ENCODE measurements at regions not wholly inside any gene's neighbourhood (a gene's known extent, or its start where the extent isn't known, plus 50 kb on each side); places are given as distances from the start of the nearest gene placed in this dataset.
"Not testable (repeated sequence)": the region's sequence is repeated elsewhere in the genome, so short reads cannot be mapped to it uniquely, and the experiment has no call there.

DNA sequence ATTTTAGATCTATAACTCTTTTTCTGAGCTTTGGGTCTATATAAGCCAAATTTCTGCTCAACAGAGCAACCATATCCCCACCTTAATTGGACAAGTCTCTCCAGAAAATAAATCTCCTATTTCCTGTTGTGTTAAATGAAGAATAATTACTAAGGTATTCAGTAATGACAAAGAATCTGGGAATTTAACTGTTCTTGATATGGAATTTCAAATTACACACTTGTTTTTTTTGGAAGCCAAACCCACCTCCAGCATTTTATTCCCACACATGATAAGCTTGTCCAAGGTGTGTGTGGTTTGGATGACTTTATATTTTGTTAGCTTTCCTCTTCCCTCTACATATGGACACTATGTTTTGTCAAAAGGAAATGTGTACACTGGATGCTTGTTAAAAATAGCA, 1313.2 kb upstream of the CDH18 start:
- TF ChIP-seq FOS (IDR thresholded peaks at IDR 0.05; ENCODE audit: borderline replicate concordance, extremely low read depth, insufficient read length) = not testable (repeated sequence)
- TF ChIP-seq, protein P1, sequence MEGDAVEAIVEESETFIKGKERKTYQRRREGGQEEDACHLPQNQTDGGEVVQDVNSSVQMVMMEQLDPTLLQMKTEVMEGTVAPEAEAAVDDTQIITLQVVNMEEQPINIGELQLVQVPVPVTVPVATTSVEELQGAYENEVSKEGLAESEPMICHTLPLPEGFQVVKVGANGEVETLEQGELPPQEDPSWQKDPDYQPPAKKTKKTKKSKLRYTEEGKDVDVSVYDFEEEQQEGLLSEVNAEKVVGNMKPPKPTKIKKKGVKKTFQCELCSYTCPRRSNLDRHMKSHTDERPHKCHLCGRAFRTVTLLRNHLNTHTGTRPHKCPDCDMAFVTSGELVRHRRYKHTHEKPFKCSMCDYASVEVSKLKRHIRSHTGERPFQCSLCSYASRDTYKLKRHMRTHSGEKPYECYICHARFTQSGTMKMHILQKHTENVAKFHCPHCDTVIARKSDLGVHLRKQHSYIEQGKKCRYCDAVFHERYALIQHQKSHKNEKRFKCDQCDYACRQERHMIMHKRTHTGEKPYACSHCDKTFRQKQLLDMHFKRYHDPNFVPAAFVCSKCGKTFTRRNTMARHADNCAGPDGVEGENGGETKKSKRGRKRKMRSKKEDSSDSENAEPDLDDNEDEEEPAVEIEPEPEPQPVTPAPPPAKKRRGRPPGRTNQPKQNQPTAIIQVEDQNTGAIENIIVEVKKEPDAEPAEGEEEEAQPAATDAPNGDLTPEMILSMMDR (IDR thresholded peaks at IDR 0.05 in 2 of 3, conservative IDR thresholded peaks at IDR 0.05 in 1 of 3; ENCODE audit: control insufficient read depth in 2 of 3, extremely low read depth in 1 of 3, insufficient read depth in 1 of 3, low read depth in 3 of 3, low read length in 3 of 3) = not testable (repeated sequence)

Data from GM12878 (cell line).